Prostate gland (tissue), 2 donors: ENCODE measurements at regions not wholly inside any gene's neighbourhood (a gene's known extent, or its start where the extent isn't known, plus 50 kb on each side); places are given as distances from the start of the nearest gene placed in this dataset.

Source experiments
- POLR2A ChIP-seq: fragments of 450-650 bp; IDR thresholded peaks from one replicate; pipeline ENCODE4 v1.6.1; 2016; ENCODE audit warnings: antibody characterized with exemption, mild to moderate bottlenecking
- TF ChIP-seq, protein P1 (sequence below), 4 experiments: fragments of 200-600 bp in 2 of 4; fragments of 450-650 bp in 2 of 4; sonication (generic) in 2 of 4; IDR thresholded peaks; 1 replicate in 3 of 4; 2 replicates in 1 of 4; pipeline ENCODE4 v1.5.1; 2016 to 2019; ENCODE audit warnings: antibody characterized with exemption in 4 of 4, mild to moderate bottlenecking in 2 of 4, moderate library complexity in 2 of 4

DNA sequence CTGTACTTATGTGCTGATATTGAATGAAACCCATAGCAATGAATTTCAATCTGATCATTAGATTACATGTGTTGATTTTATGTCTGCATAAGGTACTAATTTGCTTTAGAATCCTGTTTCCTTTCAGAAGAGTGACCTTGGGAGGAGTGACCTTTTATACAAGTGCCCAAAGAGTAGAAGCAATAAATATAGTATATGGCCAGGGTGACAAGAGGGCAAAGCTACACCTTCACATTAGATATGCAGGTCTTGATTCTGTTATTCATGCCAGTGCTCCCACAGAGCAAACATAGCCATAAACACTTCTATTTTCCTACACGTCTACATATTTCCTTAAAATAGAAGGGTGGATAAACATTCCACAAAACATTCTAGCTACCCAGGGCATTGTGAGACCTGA is 158.2 kb upstream of the RAP2B start:
- TF ChIP-seq, protein P1, sequence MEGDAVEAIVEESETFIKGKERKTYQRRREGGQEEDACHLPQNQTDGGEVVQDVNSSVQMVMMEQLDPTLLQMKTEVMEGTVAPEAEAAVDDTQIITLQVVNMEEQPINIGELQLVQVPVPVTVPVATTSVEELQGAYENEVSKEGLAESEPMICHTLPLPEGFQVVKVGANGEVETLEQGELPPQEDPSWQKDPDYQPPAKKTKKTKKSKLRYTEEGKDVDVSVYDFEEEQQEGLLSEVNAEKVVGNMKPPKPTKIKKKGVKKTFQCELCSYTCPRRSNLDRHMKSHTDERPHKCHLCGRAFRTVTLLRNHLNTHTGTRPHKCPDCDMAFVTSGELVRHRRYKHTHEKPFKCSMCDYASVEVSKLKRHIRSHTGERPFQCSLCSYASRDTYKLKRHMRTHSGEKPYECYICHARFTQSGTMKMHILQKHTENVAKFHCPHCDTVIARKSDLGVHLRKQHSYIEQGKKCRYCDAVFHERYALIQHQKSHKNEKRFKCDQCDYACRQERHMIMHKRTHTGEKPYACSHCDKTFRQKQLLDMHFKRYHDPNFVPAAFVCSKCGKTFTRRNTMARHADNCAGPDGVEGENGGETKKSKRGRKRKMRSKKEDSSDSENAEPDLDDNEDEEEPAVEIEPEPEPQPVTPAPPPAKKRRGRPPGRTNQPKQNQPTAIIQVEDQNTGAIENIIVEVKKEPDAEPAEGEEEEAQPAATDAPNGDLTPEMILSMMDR (IDR thresholded peaks at IDR 0.05): no peak
- no peak for TF ChIP-seq POLR2A
